ENCODE measurements at regions not wholly inside any gene's neighbourhood (a gene's known extent, or its start where the extent isn't known, plus 50 kb on each side); places are given as distances from the start of the nearest gene placed in this dataset.

DNA sequence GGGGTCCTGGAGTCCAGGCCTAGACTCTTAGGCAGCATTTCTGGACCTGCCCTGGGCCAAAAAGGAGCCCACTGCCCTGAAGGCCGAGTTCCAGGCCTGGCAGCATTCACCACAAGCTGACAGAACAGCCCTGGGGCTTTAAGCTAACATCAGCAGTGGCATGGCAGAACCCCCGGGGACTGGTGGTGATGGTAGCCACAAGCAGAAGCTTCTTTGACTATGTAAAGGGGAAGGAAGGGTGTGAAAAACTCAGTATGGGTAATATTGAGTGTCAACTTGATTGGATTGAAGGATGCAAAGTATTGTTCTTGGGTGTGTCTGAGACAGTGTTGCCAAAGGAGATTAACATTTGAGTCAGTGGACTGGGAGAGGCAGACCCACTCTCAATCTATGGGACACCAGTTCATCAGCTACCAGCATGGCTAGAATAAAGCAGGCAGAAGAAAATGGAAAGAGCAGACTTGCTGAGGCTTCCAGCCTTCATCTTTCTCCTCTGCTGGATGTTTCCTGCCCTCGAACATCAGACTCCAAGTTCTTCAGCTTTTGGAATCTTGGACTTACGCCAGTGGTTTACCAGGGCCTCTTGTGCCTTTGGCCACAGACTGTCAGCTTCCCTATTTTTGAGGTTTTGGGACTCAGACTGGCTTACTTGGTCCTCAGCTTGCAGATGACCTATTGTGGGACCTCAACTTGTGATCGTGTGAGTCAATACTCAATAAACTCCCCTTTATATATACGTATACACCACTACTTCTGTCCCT is 661.0 kb upstream of the C9orf72 start:
- TF ChIP-seq ZNF274 (IDR thresholded peaks at IDR 0.05; ENCODE audit: low read depth, low read length) = no peak
- TF ChIP-seq POLR2AphosphoS5 (IDR thresholded peaks at IDR 0.05; ENCODE audit: low read depth, low read length) = no peak
- TF ChIP-seq, protein P1, sequence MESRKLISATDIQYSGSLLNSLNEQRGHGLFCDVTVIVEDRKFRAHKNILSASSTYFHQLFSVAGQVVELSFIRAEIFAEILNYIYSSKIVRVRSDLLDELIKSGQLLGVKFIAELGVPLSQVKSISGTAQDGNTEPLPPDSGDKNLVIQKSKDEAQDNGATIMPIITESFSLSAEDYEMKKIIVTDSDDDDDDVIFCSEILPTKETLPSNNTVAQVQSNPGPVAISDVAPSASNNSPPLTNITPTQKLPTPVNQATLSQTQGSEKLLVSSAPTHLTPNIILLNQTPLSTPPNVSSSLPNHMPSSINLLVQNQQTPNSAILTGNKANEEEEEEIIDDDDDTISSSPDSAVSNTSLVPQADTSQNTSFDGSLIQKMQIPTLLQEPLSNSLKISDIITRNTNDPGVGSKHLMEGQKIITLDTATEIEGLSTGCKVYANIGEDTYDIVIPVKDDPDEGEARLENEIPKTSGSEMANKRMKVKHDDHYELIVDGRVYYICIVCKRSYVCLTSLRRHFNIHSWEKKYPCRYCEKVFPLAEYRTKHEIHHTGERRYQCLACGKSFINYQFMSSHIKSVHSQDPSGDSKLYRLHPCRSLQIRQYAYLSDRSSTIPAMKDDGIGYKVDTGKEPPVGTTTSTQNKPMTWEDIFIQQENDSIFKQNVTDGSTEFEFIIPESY (IDR thresholded peaks at IDR 0.05; ENCODE audit: extremely low read depth, insufficient replicate concordance, low read length) = no peak
- TF ChIP-seq YY1 (IDR thresholded peaks at IDR 0.05; ENCODE audit: extremely low read depth, insufficient replicate concordance, low read depth, low read length) = no peak
- TF ChIP-seq ZFX (IDR thresholded peaks at IDR 0.05) = no peak
- TF ChIP-seq ELF1 (IDR thresholded peaks at IDR 0.05; ENCODE audit: borderline replicate concordance, low read depth) = no peak
- TF ChIP-seq JUND (IDR thresholded peaks at IDR 0.05) = no peak
- ChIA-PET POLR2A (no interaction called here), RAD21 (ENCODE audit: low non-redundant PET in 1 of 2, low total read pairs in 2 of 2, uncharacterized antibody in 2 of 2, unreplicated experiment in 2 of 2) (no interaction called here), CTCF (no interaction called here)
- Histone ChIP-seq H3K9me2 (ENCODE audit: insufficient read depth) (no peaks in the 10 kb centered on the region), H3K4me2 (ENCODE audit: low read length) (no peak overlapping the region), H3K4me3 (replicated peaks in 1 of 2; ENCODE audit: low read depth in 1 of 2, low read length in 2 of 2) (no peak overlapping the region), H3K27me3 (ENCODE audit: insufficient read depth, low read length) (no peaks in the 10 kb centered on the region), H3K4me1 (ENCODE audit: control insufficient read depth in 1 of 2, insufficient read depth in 2 of 2, low read length in 2 of 2) (no peaks in the 10 kb centered on the region), H3K9ac (ENCODE audit: low read length) (no peak overlapping the region), H3K36me3 (ENCODE audit: control insufficient read depth in 1 of 2, insufficient read depth in 2 of 2, low read length in 2 of 2) (no peaks in the 10 kb centered on the region), H3K9me3 (ENCODE audit: control insufficient read depth in 1 of 2, insufficient read depth in 1 of 2, low read depth in 1 of 2, low read length in 2 of 2) (peaks cover 0 to 4% of the 10 kb centered on the region in 2 experiments; a peak in 1 of 4 replicates), H4K20me1 (ENCODE audit: insufficient read depth) (no peaks in the 10 kb centered on the region; the same call in 1 of the 2 replicates), H3K79me2 (ENCODE audit: insufficient read depth, low read length) (no peaks in the 10 kb centered on the region), H2AFZ (ENCODE audit: low read depth, low read length, poor library complexity, severe bottlenecking) (no peak overlapping the region), H3K27ac (ENCODE audit: low read depth, low read length) (no peak overlapping the region)
- DNase-seq (ENCODE audit: low read depth, low spot score) = no peak
- ATAC-seq = no peak
- intact Hi-C loops (cut with micrococcal nuclease) = no loop called here
- BruUV-seq (replicated peaks) = no TSS peak
